NB4 (cell line): ENCODE measurements at regions not wholly inside any gene's neighbourhood (a gene's known extent, or its start where the extent isn't known, plus 50 kb on each side); places are given as distances from the start of the nearest gene placed in this dataset.

Source experiments
- POLR2A ChIP-seq: IDR thresholded peaks from 2 replicates; pipeline ENCODE4 v1.6.1; 2011; ENCODE audit warnings: mild to moderate bottlenecking; ENCODE audit not compliant: insufficient read length; ENCODE audit errors: extremely low read depth
- TF ChIP-seq, protein P1 (sequence below): IDR thresholded peaks from one replicate; pipeline ENCODE4 v1.5.1; 2012; ENCODE audit warnings: low read depth, low read length

DNA sequence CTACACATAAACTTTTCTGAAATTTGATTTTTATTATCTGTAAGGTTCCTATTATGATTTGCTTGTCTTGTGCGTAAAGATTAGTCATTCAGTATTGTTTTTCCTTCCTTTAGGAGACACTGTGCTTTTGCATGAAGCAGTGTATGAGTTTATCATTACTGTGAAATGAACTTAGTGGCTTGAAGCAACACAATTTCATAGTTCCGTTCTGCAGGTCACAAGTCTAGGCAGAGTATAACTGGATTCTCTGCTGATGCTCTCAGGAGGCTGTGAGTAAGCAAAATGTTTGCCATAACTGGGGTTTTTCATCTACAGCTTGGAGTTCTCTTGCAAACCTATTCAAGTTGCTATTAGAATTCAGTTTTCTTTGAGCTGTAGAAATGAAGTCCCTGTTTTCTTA lies 1136.1 kb downstream of the OTOL1 start:
- TF ChIP-seq, protein P1, sequence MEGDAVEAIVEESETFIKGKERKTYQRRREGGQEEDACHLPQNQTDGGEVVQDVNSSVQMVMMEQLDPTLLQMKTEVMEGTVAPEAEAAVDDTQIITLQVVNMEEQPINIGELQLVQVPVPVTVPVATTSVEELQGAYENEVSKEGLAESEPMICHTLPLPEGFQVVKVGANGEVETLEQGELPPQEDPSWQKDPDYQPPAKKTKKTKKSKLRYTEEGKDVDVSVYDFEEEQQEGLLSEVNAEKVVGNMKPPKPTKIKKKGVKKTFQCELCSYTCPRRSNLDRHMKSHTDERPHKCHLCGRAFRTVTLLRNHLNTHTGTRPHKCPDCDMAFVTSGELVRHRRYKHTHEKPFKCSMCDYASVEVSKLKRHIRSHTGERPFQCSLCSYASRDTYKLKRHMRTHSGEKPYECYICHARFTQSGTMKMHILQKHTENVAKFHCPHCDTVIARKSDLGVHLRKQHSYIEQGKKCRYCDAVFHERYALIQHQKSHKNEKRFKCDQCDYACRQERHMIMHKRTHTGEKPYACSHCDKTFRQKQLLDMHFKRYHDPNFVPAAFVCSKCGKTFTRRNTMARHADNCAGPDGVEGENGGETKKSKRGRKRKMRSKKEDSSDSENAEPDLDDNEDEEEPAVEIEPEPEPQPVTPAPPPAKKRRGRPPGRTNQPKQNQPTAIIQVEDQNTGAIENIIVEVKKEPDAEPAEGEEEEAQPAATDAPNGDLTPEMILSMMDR: no peak
- TF ChIP-seq POLR2A: no peak
